ENCODE measurements at regions not wholly inside any gene's neighbourhood (a gene's known extent, or its start where the extent isn't known, plus 50 kb on each side); places are given as distances from the start of the nearest gene placed in this dataset.

- no peak for DNase-seq (ENCODE audit: low read depth)
- no peak overlapping the region for H3K4me3 ChIP-seq (ENCODE audit: low read depth, low read length)
- TF ChIP-seq, protein P1, sequence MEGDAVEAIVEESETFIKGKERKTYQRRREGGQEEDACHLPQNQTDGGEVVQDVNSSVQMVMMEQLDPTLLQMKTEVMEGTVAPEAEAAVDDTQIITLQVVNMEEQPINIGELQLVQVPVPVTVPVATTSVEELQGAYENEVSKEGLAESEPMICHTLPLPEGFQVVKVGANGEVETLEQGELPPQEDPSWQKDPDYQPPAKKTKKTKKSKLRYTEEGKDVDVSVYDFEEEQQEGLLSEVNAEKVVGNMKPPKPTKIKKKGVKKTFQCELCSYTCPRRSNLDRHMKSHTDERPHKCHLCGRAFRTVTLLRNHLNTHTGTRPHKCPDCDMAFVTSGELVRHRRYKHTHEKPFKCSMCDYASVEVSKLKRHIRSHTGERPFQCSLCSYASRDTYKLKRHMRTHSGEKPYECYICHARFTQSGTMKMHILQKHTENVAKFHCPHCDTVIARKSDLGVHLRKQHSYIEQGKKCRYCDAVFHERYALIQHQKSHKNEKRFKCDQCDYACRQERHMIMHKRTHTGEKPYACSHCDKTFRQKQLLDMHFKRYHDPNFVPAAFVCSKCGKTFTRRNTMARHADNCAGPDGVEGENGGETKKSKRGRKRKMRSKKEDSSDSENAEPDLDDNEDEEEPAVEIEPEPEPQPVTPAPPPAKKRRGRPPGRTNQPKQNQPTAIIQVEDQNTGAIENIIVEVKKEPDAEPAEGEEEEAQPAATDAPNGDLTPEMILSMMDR (IDR thresholded peaks at IDR 0.05; ENCODE audit: insufficient read depth, low read depth, low read length), result no peak
Observed at GRCh38 chr3:161989012-161989411, 492.4 kb downstream of the OTOL1 start.

- TF ChIP-seq, protein P1 (IDR thresholded peaks at IDR 0.05; ENCODE audit: insufficient read depth, low read depth, low read length), result no peak
- no peak overlapping the region for H3K4me3 ChIP-seq (ENCODE audit: low read depth, low read length)
Observed at GRCh38 chr3:161990036-161990435, 493.4 kb downstream of the OTOL1 start.

GRCh38 chr3:161991901-161992540, 495.4 kb downstream of the OTOL1 start:
- no peak for DNase-seq (ENCODE audit: low read depth)
- TF ChIP-seq, protein P1 (IDR thresholded peaks at IDR 0.05; ENCODE audit: insufficient read depth, low read depth, low read length), result no peak
- no peak overlapping the region for H3K4me3 ChIP-seq (ENCODE audit: low read depth, low read length)

More at GRCh38 chr3:161990036-161990435, 493.4 kb downstream of the OTOL1 start:
- DNase-seq (ENCODE audit: low read depth), result no peak

- no peak overlapping the region for H3K4me3 ChIP-seq (ENCODE audit: low read depth, low read length)
- TF ChIP-seq, protein P1 (IDR thresholded peaks at IDR 0.05; ENCODE audit: insufficient read depth, low read depth, low read length), result no peak
- no peak for DNase-seq (ENCODE audit: low read depth)
Observed at GRCh38 chr3:161999846-162000245, 503.2 kb downstream of the OTOL1 start.

DNA sequence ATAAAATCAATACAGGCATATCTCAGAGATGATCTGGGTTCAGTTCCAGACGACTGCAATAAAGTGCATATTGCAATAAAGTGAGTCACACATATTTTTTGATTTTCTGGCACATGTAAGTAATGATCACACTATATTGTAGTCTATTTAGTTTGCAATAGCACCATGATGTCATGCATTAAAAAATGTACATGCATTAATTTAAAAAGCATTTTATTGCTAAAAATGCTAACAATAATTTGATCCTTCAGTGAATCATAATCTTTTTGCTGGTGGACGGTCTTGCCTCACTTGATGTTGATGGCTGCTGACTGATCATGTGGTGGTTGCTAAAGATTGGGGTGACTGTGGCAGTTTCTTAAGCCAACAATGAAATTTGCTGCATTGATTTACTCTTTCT, 511.1 kb downstream of the OTOL1 start:
- TF ChIP-seq, protein P1 (IDR thresholded peaks at IDR 0.05; ENCODE audit: insufficient read depth, low read depth, low read length), result no peak
- no peak for DNase-seq (ENCODE audit: low read depth)
- no peak overlapping the region for H3K4me3 ChIP-seq (ENCODE audit: low read depth, low read length)

- DNase-seq (ENCODE audit: low read depth), result no peak
- TF ChIP-seq, protein P1 (IDR thresholded peaks at IDR 0.05; ENCODE audit: insufficient read depth, low read depth, low read length), result no peak
- no peak overlapping the region for H3K4me3 ChIP-seq (ENCODE audit: low read depth, low read length)
Observed at GRCh38 chr3:162012633-162013032, 516.0 kb downstream of the OTOL1 start.

DNA sequence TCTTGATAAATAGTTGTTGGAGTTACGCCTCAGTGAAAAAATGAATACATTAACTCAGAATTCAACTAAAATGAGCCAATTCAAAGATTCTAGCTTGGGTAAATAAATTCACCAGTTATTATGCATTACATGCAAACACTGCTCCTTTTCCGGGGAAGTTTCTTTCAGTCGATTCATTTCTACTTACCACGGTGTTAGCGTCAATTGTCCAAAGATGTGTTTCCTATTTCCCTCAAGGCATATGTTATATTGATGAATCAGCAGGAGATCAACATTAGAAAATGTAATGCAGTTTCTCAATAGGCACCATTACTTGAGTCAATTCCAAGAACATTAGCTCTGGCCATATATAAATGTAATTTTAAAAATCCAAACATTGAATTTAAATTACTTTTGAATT, 517.7 kb downstream of the OTOL1 start:
- no peak overlapping the region for H3K4me3 ChIP-seq (ENCODE audit: low read depth, low read length)
- TF ChIP-seq, protein P1 (IDR thresholded peaks at IDR 0.05; ENCODE audit: insufficient read depth, low read depth, low read length), result no peak
- no peak for DNase-seq (ENCODE audit: low read depth)
